ENCODE measurements at regions not wholly inside any gene's neighbourhood (a gene's known extent, or its start where the extent isn't known, plus 50 kb on each side); places are given as distances from the start of the nearest gene placed in this dataset.

DNA sequence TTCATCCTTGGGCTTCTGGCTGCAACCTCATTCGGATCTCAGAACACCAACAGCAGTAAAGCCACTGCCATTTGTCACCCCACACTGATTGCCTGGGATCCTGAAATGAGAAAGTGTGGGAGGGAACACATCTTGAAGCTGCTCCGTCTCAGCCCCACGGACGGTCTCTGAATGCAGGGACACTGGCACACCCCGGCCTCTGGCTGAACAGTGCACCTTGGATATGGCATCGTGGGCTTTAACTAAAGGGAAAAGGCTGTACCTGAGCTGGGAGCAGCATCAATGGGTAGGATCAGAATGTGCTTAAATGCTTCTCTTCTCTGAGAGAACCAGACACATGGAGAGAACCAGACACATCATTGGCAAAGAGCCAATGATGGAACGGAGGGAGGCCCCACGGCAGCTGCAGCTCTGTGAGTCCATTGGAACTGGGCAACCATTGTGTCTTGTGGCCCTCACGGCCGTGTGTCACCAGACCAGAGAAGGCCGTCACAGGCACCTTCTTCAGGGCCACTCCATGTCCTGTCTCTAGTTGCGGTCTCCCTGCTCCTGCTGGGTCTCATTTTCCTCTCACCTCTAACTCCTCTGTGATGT lies 193.4 kb upstream of the MYT1L start:
- no peak for DNase-seq (ENCODE audit: low read depth)

DNA sequence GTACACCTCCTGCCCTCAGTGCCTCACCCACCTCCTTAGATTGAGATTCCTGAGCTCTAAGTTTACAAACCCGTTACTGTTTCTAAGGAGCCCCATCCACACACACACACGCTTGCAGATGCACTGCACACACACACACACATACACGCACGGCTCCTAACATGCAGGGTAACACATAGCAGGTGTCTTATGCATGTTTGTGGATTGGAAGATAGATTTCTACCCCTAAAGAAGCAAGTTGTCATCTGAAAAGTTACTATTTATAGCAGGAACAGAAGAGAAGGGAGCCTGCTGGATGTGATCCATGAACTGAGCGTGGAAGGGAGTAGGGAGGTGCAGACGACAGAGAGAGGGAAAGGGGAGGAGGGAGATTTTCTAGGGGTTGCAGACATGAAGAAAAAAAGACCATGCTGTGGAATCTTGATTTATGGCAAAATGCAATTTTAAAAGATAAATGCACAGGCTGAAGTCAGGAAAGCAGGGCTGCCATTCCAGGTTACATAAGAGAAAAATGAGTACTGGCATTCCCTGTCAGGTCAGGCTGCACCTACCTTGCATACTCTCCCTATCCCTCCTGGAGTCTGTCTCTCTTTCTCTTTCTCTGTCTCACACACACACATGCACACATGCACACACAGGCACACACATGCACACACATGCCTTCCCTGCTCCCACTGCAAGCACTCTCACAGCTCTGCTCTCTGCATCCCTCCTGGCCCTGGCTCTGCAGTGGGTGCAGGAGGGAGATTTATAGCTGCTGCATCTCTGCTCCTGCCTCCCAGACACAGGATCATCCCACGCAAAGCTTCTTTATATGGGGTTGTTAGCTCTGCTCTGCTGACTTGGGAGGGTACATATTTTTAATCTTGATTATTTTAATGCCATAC lies 192.6 kb upstream of the MYT1L start:
- no peak for DNase-seq (ENCODE audit: low read depth)

DNA sequence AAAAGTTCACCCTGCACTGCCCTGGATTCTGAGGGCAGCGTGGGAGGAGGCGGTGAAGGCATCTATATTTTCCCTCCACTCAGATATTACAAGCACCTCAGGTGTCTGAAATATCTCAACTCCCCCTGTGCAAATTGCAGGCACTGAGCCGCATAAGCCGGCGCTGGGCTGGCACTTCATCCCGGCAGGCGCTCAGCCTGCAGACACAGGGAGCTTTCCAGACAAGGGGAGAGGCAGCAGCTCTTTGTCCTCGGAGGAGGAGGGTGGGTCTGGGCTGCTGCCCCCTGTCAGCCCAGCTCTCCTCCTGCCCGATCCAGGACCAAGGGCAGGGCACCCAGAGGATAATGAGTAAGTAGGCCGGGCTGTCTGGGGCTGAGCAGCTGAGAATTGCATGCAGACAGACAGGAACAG lies 189.3 kb upstream of the MYT1L start:
- no peak for DNase-seq (ENCODE audit: low read depth)

DNA sequence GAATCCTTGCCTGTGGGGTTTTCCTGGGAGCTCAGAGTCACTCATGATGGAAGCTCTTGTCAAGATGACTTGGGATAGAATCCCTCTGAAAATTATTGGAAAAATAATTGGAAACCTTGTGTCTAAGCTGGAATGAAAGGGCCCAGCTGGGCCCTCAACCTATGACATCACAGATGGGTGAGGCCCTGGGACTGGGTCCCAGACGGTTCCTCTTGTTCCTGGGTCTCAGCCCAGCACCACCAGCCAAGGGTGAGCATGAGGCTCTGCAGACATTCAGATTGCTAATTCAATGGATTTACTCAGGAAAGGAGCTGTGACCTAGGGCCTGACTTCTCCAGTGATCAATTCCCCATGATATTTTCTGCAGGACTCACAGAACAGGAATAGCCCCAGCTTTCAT lies 188.3 kb upstream of the MYT1L start:
- DNase-seq (ENCODE audit: low read depth): no peak

DNA sequence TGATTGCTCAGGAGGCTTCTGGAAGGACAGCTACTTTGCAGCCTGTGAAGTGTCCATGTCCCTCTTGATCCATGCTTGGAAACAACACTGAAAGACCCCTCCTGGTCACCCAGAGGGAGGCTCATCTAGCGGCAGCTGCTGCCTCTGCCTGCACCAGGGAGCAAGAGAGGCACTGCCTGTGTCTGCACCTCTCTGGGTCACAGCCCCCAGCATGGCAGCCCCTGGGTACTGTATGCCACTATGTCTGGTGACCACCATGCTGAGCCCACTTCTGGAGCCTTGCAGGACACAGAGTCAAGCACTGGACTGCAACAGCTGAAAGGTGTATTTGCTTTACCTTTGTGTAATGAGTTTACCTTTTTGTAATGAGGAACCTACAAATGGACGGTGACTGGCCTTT lies 186.3 kb upstream of the MYT1L start:
- no peak for DNase-seq (ENCODE audit: low read depth)

DNA sequence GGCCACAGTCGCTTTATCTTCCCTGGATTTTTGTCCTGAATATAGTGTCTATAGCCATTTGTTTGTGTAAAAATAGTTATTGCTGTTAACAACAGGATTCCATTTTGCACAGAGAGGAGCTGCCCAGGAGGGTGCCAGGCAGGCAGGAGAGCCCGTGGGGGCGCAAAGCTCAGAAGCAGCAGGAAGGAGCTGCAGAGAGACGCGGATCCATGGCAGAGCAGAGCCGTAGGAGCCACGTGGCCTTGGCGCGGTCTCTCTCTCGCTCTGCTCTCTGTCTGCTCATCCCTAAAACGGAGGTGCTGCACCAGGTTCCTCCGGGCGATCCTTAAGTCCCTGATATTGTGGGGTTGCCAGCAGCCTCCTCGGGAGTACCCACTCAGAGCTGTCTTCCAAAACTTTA lies 185.3 kb upstream of the MYT1L start:
- no peak for DNase-seq (ENCODE audit: low read depth)

DNA sequence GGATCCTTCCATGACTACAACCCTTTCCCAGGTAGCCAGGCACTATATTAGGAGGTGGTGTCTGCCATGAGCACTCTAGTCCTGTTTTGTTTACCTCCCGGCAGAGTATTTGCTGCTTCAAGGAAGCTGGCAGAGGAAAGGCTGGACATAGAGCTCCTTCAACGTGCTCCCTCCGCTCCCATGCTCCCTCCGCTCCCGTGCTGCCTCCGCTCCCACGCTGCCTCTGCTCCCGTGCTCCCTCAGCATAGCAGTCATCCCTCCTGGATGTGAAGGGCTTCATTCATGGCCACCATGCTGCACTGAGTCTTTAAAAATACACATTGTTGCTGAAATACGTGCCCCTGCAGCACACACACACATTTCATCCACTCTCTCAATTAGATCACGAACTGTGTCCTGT lies 181.9 kb upstream of the MYT1L start:
- DNase-seq (ENCODE audit: low read depth): no peak

DNA sequence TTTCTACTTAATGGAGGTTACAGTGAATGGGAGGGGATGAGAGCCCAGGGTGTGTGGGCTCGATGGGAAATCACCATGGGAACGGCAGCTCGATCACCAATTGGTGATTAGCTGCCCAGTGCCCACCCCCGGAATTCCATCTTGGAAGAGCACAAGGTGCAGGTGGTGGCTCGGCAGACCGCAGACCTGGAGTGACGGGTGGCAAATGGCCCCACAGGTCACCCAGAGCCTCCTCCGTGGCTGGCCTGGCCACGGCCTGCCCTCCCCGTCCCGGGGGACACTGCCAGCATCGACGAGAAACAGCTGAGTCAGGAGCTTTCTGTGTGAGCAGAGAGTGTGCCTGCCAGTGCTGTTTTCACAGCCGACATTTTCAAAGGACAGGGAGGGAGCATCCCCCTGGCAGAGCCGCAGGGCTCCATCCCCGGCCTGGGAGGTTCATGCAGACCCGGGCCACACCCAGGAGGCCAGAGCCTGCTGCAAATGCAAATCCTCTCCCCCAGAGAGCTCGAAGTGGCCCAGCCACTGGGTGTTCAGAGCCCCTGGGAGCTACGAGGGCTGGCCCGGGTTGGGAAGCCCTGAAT lies 176.4 kb upstream of the MYT1L start:
- no peak for DNase-seq (ENCODE audit: low read depth)

DNA sequence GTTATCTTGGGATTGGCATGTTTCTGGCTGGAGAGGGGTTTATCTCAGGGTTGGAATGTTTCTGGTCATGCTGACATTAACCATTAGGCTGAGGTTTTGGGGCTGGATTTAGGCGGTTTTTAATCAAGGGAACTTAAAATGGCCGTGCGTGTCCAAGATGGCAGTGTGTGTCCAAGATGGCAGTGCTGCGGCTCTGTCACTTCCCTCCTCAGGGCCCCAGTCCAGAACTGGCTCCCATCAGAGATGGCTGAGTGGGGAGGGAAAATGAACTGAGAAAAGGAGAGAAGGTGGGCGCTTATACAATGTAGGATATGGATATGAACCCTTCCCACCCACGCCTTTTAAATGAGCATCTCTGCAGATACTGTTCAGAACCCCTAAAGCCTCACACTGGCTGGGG lies 175.5 kb upstream of the MYT1L start:
- DNase-seq (ENCODE audit: low read depth): no peak

DNA sequence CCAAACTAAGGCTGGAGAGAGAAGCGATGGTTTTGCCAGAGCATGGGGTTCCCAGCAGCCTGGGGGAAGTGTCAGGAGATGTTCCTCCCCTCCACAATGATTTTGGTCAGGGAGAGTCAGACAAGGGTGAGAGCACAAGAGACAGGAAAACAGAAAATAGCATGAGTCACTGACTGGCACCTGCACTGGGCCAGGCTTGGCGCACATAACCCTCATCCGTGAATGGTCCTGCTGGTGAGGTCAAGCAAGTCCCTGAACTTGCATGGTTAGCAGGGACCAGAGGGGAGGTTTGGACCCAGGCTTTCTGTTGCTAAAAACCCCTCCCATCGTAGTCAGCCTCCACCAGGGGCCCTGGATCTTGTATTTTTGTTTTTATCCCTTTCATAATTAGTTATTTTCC lies 174.5 kb upstream of the MYT1L start:
- DNase-seq (ENCODE audit: low read depth): no peak

DNA sequence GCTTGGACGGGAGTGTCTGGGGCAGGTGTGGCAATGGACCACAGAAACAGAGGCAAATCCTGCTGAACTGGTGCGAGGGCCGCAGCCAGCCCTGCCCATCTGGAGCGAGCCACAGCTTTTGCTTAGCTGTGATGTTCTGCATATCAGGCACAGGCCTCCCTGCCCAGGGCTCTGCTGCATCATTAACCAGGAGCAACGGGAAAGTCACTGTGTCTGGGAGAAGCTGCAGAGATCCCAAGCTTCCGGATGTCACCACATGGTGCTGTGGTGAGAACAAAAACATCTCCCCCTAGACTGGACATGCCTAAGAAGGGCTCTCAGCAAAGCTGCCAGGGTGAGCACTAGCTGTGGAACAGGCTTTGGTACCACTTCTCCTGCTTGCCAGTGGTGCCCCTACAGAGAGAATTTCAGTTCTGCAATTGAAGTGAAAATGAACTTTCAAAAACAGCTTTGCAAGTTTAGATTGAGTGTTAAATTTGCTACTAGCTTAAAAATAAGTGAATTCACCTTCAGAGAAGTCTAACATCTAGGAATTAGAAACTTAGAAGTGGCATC lies 172.9 kb upstream of the MYT1L start:
- no peak for DNase-seq (ENCODE audit: low read depth)

DNA sequence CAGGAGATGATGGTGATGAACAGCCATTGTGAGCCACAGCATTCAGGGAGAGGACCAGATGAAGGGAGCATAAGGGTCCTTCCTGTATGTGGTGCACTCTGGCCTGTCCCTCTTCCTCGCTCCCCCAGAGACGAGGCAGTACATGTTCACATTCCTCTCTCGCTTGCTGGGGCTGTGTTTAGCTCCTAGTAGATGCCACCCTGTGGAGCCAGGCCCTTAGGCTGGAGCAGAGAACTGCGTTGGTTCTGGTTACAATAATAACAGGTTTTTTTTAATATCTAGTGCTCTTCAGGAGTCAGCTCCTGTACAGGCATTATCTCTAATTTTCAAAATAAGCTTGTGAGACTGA lies 171.1 kb upstream of the MYT1L start:
- DNase-seq (ENCODE audit: low read depth): no peak

DNA sequence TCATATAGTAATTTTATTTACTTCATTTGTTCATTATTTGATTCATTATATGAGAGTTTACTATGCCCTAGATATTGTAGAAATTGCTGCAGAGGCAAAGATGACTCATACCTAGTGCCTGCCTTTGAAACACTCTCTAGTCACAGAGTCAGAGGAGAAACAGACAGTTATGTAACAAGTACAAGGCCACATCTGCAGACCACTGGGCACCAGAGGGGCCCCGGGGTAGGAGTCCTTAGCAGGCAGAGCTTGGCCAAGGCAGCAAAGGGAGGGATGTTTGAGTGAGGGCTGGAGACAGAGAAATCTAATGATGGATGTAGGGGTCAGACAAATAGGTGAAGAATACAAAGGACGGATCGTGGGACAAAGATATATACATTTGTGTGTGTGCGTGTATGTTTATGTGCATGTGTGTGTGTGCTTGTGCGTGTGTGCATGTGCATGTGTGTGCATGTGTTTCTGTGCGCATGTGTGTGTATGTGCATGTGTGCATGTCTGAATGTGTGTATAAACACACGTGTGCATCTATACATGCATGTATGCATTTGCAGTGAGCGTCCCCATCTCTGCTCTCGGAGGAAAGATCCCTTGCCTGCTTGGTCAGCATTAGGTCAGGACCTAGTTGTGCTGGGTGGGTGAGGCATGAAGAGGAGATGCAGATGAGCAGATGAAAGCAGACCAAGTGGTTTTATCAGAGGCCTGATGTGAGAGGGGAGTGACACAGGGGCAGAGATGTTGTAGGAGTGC lies 170.6 kb upstream of the MYT1L start:
- no peak for DNase-seq (ENCODE audit: low read depth)

DNA sequence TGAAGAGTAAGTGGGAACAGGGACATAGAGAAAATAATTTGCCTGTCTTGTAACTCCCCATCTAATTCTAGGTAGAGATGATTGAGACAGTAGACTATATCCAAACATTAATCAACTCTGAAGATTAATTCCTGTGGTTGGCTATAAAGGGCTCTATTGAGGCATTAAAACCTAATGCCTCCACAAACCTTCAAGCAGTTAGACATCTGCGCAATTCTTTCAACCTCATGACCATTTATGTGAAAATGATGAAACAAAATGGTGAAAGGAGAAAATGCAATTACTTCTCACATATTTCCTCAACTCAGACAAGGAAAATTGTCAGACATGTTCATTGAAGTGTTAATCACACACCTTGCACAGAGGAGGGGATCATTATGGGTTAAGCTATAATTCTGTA lies 164.5 kb upstream of the MYT1L start:
- no peak for DNase-seq (ENCODE audit: low read depth)

DNA sequence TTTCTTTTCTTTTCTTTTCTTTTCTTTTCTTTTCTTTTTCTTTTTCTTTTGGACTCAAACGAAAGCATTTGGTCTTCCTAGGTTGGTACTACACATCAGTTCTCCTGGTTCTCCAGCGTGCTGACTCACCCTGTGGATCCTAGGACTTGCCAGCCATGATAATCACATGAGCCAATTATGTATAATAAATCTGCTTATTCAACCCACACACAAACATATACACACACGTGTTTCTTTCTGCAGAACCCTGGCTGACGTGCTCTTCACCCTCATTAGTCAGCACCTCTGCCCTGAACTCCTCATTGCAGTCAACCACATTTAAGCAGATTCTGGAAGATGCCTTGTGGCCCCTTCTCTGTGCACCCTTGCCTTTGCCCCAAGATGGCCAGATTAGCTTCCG lies 162.4 kb upstream of the MYT1L start:
- DNase-seq (ENCODE audit: low read depth): no peak

DNA sequence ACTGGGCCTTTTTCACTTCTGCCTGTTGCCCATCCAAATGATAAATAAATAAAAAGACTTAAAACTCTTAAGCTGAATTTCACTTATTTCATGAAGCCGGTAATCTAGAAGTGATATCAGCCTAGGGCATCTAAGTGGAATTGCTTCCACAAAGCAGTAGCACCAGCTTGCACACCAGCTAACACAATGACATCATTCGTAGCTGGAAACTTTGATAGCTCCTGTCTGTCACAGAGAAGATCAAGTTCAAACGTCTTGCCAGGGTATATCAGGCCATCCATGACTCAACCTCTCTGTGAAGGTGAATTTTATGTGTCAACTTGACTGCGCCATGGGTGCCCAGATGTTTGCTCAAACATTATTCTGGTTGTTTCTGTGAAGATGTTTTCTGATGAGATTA lies 161.7 kb upstream of the MYT1L start:
- DNase-seq (ENCODE audit: low read depth): no peak

DNA sequence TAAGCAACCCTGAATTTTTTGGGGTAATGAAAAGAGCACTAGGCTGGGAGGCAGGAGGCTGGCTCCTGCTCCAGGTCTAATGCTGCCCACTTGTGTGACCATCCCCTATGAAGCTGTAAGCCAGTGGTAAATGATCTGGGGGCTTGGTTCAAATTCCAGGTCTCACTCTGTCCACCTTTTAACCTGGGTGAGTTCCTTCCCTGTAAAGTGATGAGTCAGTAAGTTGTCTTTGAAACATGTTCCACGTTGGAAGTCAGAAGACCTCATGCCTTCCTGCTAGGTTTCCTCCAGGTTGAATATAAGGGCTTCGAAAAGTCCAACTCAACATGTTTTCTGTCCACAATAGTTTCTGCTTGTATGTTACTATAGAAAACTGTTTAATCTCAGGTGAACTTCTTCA lies 160.9 kb upstream of the MYT1L start:
- no peak for DNase-seq (ENCODE audit: low read depth)

DNA sequence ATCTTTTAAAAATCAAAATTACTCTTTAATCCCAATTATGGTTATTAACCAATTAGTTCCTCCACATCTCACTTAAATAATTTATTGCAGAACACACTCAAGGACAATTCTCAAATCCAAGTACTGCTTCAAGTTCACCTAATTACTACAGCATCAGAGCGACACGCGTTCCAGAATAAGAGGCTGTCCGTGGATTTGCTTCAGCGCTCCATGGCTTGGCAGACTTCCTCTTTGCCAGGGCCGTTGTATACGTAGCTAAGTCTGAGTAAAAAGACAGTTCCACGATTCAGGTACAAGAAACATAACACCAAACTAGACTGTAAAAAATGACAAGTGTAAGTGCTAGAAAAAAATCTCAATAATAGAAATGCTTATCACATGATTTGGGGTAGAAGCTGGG lies 153.2 kb upstream of the MYT1L start:
- DNase-seq (ENCODE audit: low read depth): no peak

DNA sequence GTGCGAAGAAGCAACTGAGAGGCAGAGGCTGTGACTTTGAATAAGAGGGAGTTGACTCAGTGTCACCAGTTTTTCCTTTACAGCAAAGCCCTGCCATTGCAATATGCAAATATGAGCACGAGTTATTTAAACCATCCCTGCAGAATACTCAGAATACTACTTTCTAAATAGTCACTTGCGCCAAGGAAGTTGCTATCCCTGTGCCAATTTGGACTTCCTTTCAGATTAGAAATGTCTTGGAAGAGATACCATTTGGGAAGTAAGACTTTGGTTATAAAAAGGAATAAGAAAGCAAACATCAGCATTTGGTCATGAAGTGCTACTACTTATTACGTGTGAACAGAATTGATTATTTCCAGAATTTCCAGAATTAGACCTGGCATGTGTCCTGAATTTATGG lies 151.8 kb upstream of the MYT1L start:
- no peak for DNase-seq (ENCODE audit: low read depth)

DNA sequence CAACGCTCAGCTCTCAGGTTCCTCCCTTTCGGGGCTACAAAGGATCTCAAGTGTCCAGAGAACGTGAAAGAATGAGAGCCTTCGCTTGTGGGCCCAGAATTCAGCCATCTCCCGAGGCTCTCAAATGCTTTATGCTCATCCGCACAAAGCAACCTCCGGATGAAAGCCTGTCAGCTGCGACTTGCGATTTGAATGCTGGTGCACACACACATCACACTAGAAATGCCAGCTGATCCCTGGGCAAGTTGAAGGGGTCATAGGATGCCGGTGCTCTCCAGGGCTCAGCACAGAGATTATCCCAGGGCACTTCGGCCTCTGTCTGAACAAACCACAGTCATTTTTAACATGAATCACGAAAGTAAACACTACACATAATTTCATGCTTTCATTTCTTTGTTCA lies 141.8 kb upstream of the MYT1L start:
- DNase-seq (ENCODE audit: low read depth): no peak

DNA sequence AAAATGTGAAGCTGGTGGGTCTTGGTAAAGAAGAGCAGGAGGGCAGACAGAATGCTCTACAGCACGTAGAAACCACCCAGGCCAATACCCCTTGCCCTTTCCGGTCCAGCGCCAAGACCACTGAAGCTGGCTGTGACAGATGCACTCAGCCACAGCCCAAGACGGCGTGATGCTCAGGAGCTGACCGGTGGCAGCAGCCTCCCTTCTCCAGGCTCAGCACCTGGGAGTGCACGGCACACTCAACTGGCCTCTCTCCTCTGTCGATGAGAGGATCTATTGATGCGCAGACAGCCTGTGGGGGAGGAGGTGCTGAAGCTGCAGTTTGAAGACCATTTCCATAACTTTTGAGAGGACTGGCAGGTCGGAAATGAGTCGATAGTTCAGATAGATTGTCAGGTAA lies 141.0 kb upstream of the MYT1L start:
- DNase-seq (ENCODE audit: low read depth): no peak

DNA sequence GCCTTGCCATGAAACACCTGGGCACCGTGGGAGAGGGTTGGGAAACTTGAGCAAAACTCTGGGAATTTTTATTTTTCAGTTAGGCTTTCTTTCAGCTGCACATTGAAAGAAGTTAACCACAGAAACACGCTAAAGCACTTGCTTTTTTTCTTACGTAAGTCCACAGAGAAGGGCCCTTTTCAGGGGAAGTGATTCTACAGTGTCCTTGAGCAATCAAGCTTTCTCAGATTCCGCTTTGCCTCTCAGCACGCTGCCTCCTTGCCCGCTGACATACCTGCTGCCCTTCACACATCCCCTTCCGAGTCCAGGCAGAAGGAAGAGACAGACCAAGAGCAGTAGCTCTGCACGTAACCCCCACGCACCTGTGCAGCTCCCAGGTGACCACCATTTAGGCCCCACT lies 135.5 kb upstream of the MYT1L start:
- no peak for DNase-seq (ENCODE audit: low read depth)

DNA sequence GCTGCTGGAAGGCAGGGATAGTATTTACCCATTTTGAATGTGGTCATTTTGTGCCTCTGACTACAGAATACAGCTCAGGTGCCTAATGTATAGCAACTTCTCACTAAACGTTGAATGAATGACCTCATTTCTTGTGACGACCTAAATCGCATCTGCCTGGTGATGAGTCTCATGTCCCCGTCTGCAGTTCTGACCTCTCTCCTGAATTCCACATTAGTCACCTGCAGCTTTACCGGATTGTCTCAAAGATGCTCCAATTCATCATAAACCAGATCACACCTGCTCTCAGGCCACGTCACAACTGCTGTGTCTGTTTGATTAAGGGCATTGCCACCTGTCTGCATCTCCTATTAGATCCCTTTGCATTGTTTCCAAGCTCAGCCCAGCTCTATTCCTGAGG lies 133.6 kb upstream of the MYT1L start:
- DNase-seq (ENCODE audit: low read depth): no peak
